BLaER1 treated with 17β-estradiol and CSF1 and Interleukin-3, amounts not matched to agents 10 nM and 100 nM (cell line): ENCODE measurements at regions not wholly inside any gene's neighbourhood (a gene's known extent, or its start where the extent isn't known, plus 50 kb on each side); places are given as distances from the start of the nearest gene placed in this dataset.
A peak's percentile ranks its signal among the peaks of the same experiment; 100 is the strongest.

Experiments used
- H3K27ac ChIP-seq, 11 experiments: shearing (Covaris generic); formaldehyde crosslinking; 2 replicates each; pipeline ENCODE4 v1.8.1; 2022
- H3K27me3 ChIP-seq, 11 experiments: shearing (Covaris generic); formaldehyde crosslinking; 2 replicates each; pipeline ENCODE4 v1.8.1; 2022
- H3K36me3 ChIP-seq, 11 experiments: shearing (Covaris generic); formaldehyde crosslinking; 2 replicates each; pipeline ENCODE4 v1.8.1; 2022
- H3K4me1 ChIP-seq, 10 experiments: shearing (Covaris generic); formaldehyde crosslinking; 2 replicates each; pipeline ENCODE4 v1.8.1; 2022
- H3K4me2 ChIP-seq, 11 experiments: shearing (Covaris generic); formaldehyde crosslinking; 2 replicates each; pipeline ENCODE4 v1.8.1; 2022
- H3K4me3 ChIP-seq, 10 experiments: shearing (Covaris generic); formaldehyde crosslinking; 2 replicates each; pipeline ENCODE4 v1.8.1; 2022
- H3K9ac ChIP-seq, 11 experiments: shearing (Covaris generic); formaldehyde crosslinking; 2 replicates each; pipeline ENCODE4 v1.8.1; 2022
- H3K9me3 ChIP-seq, 11 experiments: shearing (Covaris generic); formaldehyde crosslinking; replicated peaks in 1 of 11; 2 replicates each; pipeline ENCODE4 v1.8.1; 2022
- H4K20me1 ChIP-seq, 11 experiments: shearing (Covaris generic); formaldehyde crosslinking; 2 replicates each; pipeline ENCODE4 v1.8.1; 2022
- Cebpa-rat ChIP-seq, 11 experiments: shearing (Covaris generic); IDR thresholded peaks; 2 replicates each; pipeline ENCODE4 v1.8.1; 2022

DNA sequence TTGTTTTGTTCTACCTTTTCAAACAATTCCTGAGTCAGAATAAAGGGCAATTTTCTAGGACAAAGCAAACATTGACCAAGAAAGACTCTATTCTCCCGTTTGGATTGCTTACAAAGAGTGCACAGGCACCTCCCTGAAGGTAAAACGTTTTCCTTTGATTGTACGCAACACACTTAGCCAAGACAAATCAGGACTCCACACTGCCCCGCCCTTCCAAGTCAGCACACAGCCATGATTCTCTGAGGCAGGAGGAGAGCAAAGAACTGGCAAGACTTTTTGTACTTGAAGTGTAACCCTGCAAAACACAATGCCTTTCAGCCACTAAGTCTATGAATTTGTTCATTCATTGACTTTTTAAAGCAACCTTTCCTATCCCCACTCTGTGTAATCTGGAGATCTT, 85.0 kb upstream of the FAM180A start:
- Histone ChIP-seq H3K4me2 (peak overlapping the region in 6 of 11 experiments; percentile 33 to 68 (median 49); a peak in 4 of 22 replicates), H3K27ac (no peak overlapping the region), H3K4me3 (no peak overlapping the region), H3K27me3 (no peaks in the 10 kb centered on the region), H3K4me1 (peaks cover 5 to 18% (median 11%) of the 10 kb centered on the region in 10 experiments; a peak in 17 of 20 replicates), H4K20me1 (no peaks in the 10 kb centered on the region), H3K9me3 (no peaks in the 10 kb centered on the region; a peak in 1 of 22 replicates), H3K36me3 (no peaks in the 10 kb centered on the region), H3K9ac (no peak overlapping the region)
- TF ChIP-seq Cebpa-rat (IDR thresholded peaks at IDR 0.05): no peak

DNA sequence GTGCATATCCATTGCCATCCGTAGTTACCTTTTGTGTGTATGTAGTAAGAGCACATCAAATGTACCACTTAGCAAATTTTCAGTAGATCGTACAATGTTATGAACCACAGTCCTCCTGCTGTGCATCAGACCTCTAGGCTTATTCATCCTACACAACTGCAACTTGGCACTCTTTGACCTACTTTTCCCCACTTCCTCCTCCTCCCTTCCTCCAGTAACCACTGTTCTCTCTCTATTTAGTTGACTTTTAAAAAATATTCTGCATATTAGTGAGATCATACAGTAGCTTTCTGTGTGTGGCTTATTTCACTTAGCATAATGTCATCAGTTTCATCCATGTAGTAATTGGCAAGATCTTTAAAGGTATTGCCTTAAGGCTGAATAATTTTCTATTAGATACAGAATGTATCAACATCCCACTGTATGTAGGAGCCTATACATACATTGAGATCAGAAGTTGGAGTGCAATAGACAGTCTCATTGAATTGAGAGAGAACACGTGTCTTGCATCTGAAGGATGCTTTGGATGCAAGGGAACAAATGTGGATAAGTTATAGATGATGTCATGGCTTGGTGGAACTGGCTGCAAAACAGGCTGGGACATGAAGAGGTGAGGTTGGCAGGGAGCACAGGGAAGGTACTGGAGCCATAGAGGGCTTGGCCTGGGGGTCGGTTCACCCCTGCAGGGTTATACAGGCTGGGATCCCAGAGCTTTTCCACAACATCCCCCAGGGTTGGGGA, 83.0 kb upstream of the FAM180A start:
- no peak overlapping the region for H3K4me3 ChIP-seq
- H3K36me3 ChIP-seq: no peaks in the 10 kb centered on the region
- H3K9me3 ChIP-seq: no peaks in the 10 kb centered on the region; a peak in 1 of 22 replicates
- no peak overlapping the region for H3K9ac ChIP-seq
- TF ChIP-seq Cebpa-rat (IDR thresholded peaks at IDR 0.05): no peak
- no peaks in the 10 kb centered on the region for H3K27me3 ChIP-seq
- no peaks in the 10 kb centered on the region for H4K20me1 ChIP-seq
- H3K4me2 ChIP-seq: peak overlapping the region in 2 of 11 experiments; percentile 10 to 20; a peak in 2 of 22 replicates
- H3K4me1 ChIP-seq: peaks cover 5 to 18% (median 11%) of the 10 kb centered on the region in 10 experiments; a peak in 17 of 20 replicates
- no peak overlapping the region for H3K27ac ChIP-seq

DNA sequence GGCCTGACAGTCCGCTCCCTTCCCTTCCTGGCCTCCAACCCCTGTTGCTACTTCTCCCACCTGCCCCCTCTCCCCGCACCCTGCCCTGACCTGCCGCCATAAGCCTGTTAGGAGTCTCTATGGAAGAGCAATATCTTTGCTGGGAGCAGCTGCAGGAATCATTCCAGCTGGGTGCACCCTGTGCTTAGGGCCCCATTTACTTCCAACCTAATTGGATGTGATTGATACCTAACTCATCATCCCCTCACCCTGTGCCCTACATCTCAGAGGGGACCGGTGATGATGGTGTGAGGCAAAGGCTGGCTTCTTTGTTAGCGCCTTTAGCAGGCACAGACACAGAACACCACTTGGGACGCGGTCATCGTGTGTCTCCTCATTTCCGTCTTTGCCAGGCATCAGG, 80.0 kb upstream of the FAM180A start:
- Histone ChIP-seq H3K4me1 (peaks cover 0 to 7% (median 0%) of the 10 kb centered on the region in 10 experiments; a peak in 2 of 20 replicates), H4K20me1 (no peaks in the 10 kb centered on the region), H3K27ac (no peak overlapping the region), H3K9me3 (no peaks in the 10 kb centered on the region), H3K36me3 (no peaks in the 10 kb centered on the region), H3K4me3 (no peak overlapping the region), H3K9ac (no peak overlapping the region), H3K4me2 (no peak overlapping the region), H3K27me3 (no peaks in the 10 kb centered on the region)
- no peak for TF ChIP-seq Cebpa-rat (IDR thresholded peaks at IDR 0.05)

DNA sequence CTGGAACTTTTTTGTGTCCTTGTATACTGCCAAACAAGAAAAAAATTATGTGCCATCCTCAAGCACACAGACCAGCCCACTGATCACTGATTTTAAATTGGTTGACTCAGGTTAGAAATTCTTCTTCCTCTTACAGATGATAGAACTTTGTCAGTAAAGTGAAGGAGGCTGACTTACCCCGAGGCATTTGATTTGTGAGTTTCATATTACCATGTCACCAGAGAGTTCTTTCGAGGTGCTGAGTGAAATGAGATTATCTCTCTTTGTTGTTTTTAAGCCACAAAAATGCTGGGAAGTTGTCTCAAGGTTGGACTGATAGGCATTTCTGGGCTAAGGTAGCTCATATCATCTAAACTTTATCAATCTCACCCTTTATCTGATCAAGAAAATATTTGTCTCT, 78.8 kb upstream of the FAM180A start:
- no peaks in the 10 kb centered on the region for H4K20me1 ChIP-seq
- no peaks in the 10 kb centered on the region for H3K9me3 ChIP-seq
- no peaks in the 10 kb centered on the region for H3K27me3 ChIP-seq
- H3K4me3 ChIP-seq: no peak overlapping the region
- H3K4me1 ChIP-seq: peaks cover 0 to 7% (median 0%) of the 10 kb centered on the region in 10 experiments; a peak in 2 of 20 replicates
- no peak for TF ChIP-seq Cebpa-rat (IDR thresholded peaks at IDR 0.05)
- H3K9ac ChIP-seq: no peak overlapping the region
- H3K4me2 ChIP-seq: no peak overlapping the region
- H3K27ac ChIP-seq: no peak overlapping the region
- H3K36me3 ChIP-seq: no peaks in the 10 kb centered on the region

DNA sequence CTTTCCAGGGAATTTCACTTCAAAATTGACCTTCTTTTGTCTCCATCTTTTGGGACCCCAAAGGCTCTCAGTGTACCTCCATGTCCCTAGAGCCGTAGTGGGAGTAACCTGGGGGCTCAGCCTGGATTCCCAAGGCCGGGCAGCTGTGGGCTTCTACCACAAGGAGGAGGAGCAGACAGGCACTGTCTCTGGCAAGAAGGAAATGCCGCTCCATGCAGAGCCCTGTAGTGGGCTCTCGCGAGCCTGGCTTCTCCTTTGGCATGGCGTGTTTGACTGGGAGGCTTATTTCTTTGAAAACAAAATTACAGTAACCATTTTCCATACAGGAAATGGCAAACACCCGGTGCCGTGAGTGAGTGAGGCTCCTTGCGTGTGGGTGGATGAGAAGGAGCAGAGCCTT, 76.8 kb upstream of the FAM180A start:
- Histone ChIP-seq H3K9me3 (no peaks in the 10 kb centered on the region), H3K9ac (no peak overlapping the region), H3K36me3 (no peaks in the 10 kb centered on the region), H3K4me3 (no peak overlapping the region), H3K4me1 (no peaks in the 10 kb centered on the region), H3K27ac (no peak overlapping the region), H3K4me2 (no peak overlapping the region), H4K20me1 (no peaks in the 10 kb centered on the region), H3K27me3 (no peaks in the 10 kb centered on the region)
- no peak for TF ChIP-seq Cebpa-rat (IDR thresholded peaks at IDR 0.05)

DNA sequence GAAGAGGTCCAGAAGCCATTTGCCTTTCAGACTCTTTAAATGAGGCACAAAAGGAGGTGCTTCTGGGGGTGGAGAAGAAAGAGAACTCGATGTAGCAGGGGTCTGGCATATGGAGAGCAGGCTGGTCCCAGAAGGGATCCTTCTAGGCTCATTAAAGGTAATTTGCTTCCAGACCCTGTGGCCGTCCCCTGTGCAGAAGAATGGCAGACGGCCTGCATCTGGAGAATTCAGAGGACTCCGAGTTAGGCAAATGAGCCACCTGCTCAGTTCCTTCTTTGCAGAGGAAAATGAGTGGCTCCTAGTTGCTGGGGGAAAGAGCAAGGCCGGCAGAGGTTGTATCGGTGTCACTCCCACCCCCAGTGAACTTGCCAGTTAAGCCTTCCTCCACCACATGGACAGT, 73.8 kb upstream of the FAM180A start:
- Histone ChIP-seq H3K27ac (no peak overlapping the region), H3K9me3 (no peaks in the 10 kb centered on the region), H3K4me1 (no peaks in the 10 kb centered on the region), H3K36me3 (no peaks in the 10 kb centered on the region), H3K4me2 (no peak overlapping the region), H3K27me3 (no peaks in the 10 kb centered on the region), H3K9ac (no peak overlapping the region), H4K20me1 (no peaks in the 10 kb centered on the region), H3K4me3 (no peak overlapping the region)
- no peak for TF ChIP-seq Cebpa-rat (IDR thresholded peaks at IDR 0.05)

DNA sequence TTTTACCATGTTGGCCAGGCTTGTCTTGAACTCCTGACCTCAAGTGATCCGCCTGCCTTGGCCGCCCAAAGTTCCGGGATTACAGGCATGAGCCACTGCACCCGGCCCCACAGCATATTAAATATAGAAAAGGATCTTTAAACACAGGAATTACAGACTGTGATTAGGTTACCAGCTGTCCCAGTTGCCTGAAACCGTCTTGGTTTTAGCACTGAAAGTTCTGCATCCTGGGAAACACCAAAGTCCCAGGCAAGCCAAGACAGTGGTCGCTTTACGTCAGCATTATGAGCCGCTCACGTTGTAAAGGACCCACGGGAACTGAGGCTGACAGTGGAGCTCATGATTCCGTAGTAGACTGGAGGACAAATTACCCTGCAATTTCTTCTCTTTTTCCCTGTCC, 69.0 kb upstream of the FAM180A start:
- H3K36me3 ChIP-seq: no peaks in the 10 kb centered on the region
- H3K27ac ChIP-seq: no peak overlapping the region
- no peak overlapping the region for H3K9ac ChIP-seq
- TF ChIP-seq Cebpa-rat (IDR thresholded peaks at IDR 0.05): no peak
- H3K27me3 ChIP-seq: no peaks in the 10 kb centered on the region
- H3K4me2 ChIP-seq: no peak overlapping the region
- H3K4me1 ChIP-seq: no peaks in the 10 kb centered on the region
- no peaks in the 10 kb centered on the region for H3K9me3 ChIP-seq
- no peak overlapping the region for H3K4me3 ChIP-seq
- H4K20me1 ChIP-seq: no peaks in the 10 kb centered on the region

DNA sequence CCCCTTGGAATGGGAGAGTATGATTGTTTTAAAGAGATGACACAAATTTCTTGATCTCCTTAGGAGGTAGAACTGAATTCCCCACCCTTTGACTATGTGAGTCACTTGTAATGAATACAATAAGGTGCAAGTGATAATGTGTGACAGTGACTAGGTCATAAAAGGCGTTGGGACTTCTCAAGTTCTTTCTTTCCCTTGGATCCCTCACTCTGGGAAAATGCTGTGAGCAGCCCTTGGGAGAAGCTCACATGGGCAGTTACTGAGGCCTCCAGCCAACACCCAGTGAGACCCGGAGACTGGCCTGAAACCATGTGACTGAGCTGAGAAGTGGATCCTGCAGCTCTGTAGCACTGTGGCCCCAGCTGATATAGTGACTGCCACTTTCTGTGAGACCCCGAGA, 66.4 kb upstream of the FAM180A start:
- Histone ChIP-seq H4K20me1 (no peaks in the 10 kb centered on the region), H3K36me3 (no peaks in the 10 kb centered on the region), H3K9me3 (no peaks in the 10 kb centered on the region), H3K9ac (no peak overlapping the region), H3K4me2 (no peak overlapping the region), H3K27me3 (no peaks in the 10 kb centered on the region), H3K4me1 (no peaks in the 10 kb centered on the region), H3K27ac (no peak overlapping the region), H3K4me3 (no peak overlapping the region)
- no peak for TF ChIP-seq Cebpa-rat (IDR thresholded peaks at IDR 0.05)

DNA sequence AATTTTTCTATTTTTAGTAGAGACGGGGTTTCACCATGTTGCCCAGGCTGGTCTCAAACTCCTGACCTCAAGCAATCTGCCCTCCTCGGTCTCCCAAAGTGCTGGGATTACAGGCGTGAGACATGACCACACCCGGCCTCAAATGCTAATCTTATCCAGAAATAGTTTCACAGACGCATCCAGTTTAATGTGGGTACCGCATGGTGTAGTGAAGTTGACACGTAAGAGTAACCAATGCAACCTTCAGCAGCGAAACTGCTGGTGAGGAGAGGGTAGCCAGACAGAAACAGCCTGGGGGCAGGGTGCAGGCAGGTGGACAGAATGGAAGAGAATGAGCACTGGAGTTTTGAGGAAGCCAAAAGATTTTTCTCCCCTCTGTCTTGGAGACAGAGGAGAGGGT, 63.5 kb upstream of the FAM180A start:
- Histone ChIP-seq H3K4me3 (no peak overlapping the region), H3K27ac (no peak overlapping the region), H3K4me2 (no peak overlapping the region), H3K27me3 (no peaks in the 10 kb centered on the region), H3K36me3 (no peaks in the 10 kb centered on the region), H3K9ac (no peak overlapping the region), H3K4me1 (peaks cover 0 to 5% (median 0%) of the 10 kb centered on the region in 10 experiments; a peak in 2 of 20 replicates), H3K9me3 (no peaks in the 10 kb centered on the region), H4K20me1 (no peaks in the 10 kb centered on the region)
- TF ChIP-seq Cebpa-rat (IDR thresholded peaks at IDR 0.05): no peak

DNA sequence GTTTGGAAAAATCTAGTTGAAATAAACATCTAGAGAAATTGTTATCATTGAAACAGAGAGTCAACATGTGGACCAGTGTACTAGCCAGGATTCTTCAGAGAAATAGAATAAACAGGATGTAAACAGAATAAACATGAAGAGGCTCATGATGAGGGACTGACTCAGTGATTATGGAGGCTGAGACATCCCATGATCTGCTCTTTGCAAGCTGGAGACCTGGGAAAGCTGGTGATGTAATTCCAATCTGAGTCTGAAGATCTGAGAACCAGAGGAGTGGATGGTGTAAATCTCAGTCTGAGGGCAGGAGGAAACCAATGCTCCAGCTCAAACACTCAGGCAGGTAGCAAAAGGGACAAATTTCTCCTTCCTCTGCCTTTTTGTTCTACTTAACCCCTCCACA, 62.9 kb upstream of the FAM180A start:
- Histone ChIP-seq H4K20me1 (no peaks in the 10 kb centered on the region), H3K4me2 (no peak overlapping the region), H3K4me3 (no peak overlapping the region), H3K36me3 (no peaks in the 10 kb centered on the region), H3K9me3 (no peaks in the 10 kb centered on the region), H3K4me1 (peaks cover 0 to 5% (median 0%) of the 10 kb centered on the region in 10 experiments; a peak in 2 of 20 replicates), H3K9ac (no peak overlapping the region), H3K27me3 (no peaks in the 10 kb centered on the region), H3K27ac (no peak overlapping the region)
- no peak for TF ChIP-seq Cebpa-rat (IDR thresholded peaks at IDR 0.05)
